HG03442 (cell line): ENCODE measurements at regions not wholly inside any gene's neighbourhood (a gene's known extent, or its start where the extent isn't known, plus 50 kb on each side); places are given as distances from the start of the nearest gene placed in this dataset.

Experiments
- ATAC-seq: cut with Tn5 transposase; IDR thresholded peaks from one replicate; pipeline ENCODE4 v1.9.1; 2021; ENCODE audit warnings: mild to moderate bottlenecking, moderate library complexity; ENCODE audit not compliant: unreplicated experiment

GRCh38 chr20:51163996-51164600, 141.2 kb upstream of the KCNG1 start:
- ATAC-seq: no peak

GRCh38 chr20:51162015-51162414, 139.1 kb upstream of the KCNG1 start:
- no peak for ATAC-seq

- no peak for ATAC-seq
Measured at GRCh38 chr20:51160821-51161220, 137.9 kb upstream of the KCNG1 start.

- ATAC-seq: no peak
Measured at GRCh38 chr20:51159981-51160380, 137.1 kb upstream of the KCNG1 start.

GRCh38 chr20:51159303-51159702, 136.4 kb upstream of the KCNG1 start:
- no peak for ATAC-seq

- ATAC-seq: no peak
Measured at GRCh38 chr20:51158226-51158625, 135.3 kb upstream of the KCNG1 start.

GRCh38 chr20:51156041-51156982, 133.4 kb upstream of the KCNG1 start:
- ATAC-seq: no peak

- no peak for ATAC-seq
Measured at GRCh38 chr20:51154708-51155690, 132.1 kb upstream of the KCNG1 start.

GRCh38 chr20:51153867-51154707, 131.2 kb upstream of the KCNG1 start:
- no peak for ATAC-seq

- ATAC-seq: no peak
Measured at GRCh38 chr20:51148941-51149340, 126.0 kb upstream of the KCNG1 start.

- no peak for ATAC-seq
Measured at GRCh38 chr20:51144476-51144875, 121.6 kb upstream of the KCNG1 start.

GRCh38 chr20:51143652-51144051, 120.7 kb upstream of the KCNG1 start:
- no peak for ATAC-seq

- ATAC-seq: no peak
Measured at GRCh38 chr20:51142448-51142847, 119.5 kb upstream of the KCNG1 start.

GRCh38 chr20:51140671-51141070, 117.8 kb upstream of the KCNG1 start:
- ATAC-seq: no peak

- ATAC-seq: no peak
Measured at GRCh38 chr20:51139891-51140290, 117.0 kb upstream of the KCNG1 start.

GRCh38 chr20:51138576-51138975, 115.7 kb upstream of the KCNG1 start:
- no peak for ATAC-seq

- ATAC-seq: no peak
Measured at GRCh38 chr20:51137461-51137860, 114.6 kb upstream of the KCNG1 start.

- no peak for ATAC-seq
Measured at GRCh38 chr20:51135926-51136715, 113.2 kb upstream of the KCNG1 start.

- no peak for ATAC-seq
Measured at GRCh38 chr20:51134405-51134804, 111.5 kb upstream of the KCNG1 start.
